ENCODE measurements at regions not wholly inside any gene's neighbourhood (a gene's known extent, or its start where the extent isn't known, plus 50 kb on each side); places are given as distances from the start of the nearest gene placed in this dataset.

- intact Hi-C loops (cut with micrococcal nuclease): no loop called here
Measured at GRCh38 chr7:12788591-12788990, 101.2 kb downstream of the ARL4A start.

GRCh38 chr7:12794722-12795302 lies 107.4 kb downstream of the ARL4A start:
- no peak overlapping the region for H3K4me3 Mint-ChIP-seq
- no peaks in the 10 kb centered on the region for H3K4me1 Mint-ChIP-seq (ENCODE audit: low read depth)
- no peaks in the 10 kb centered on the region for H3K27me3 Mint-ChIP-seq (ENCODE audit: insufficient read depth)
- H3K9me3 Mint-ChIP-seq: no peaks in the 10 kb centered on the region
- no peak for DNase-seq (ENCODE audit: low spot score)
- H3K36me3 Mint-ChIP-seq (ENCODE audit: low read depth): no peaks in the 10 kb centered on the region
- intact Hi-C loops (cut with micrococcal nuclease): no loop called here
- H3K27ac Mint-ChIP-seq: no peak overlapping the region

More at GRCh38 chr7:12788591-12788990, 101.2 kb downstream of the ARL4A start:
- no peak overlapping the region for H3K27ac Mint-ChIP-seq
- no peak for DNase-seq (ENCODE audit: low spot score)
- H3K4me1 Mint-ChIP-seq (ENCODE audit: low read depth): no peaks in the 10 kb centered on the region
- no peaks in the 10 kb centered on the region for H3K9me3 Mint-ChIP-seq
- no peak overlapping the region for H3K4me3 Mint-ChIP-seq
- peaks cover 5% of the 10 kb centered on the region for H3K27me3 Mint-ChIP-seq (ENCODE audit: insufficient read depth)
- H3K36me3 Mint-ChIP-seq (ENCODE audit: low read depth): no peaks in the 10 kb centered on the region

- Mint-ChIP-seq H3K9me3 (no peaks in the 10 kb centered on the region), H3K36me3 (ENCODE audit: low read depth) (no peaks in the 10 kb centered on the region), H3K27ac (no peak overlapping the region), H3K4me1 (ENCODE audit: low read depth) (no peaks in the 10 kb centered on the region), H3K4me3 (no peak overlapping the region), H3K27me3 (ENCODE audit: insufficient read depth) (no peaks in the 10 kb centered on the region)
- intact Hi-C loops (cut with micrococcal nuclease): no loop called here
- DNase-seq (ENCODE audit: low spot score): no peak
Measured at GRCh38 chr7:12796397-12797127, 109.1 kb downstream of the ARL4A start.

- Mint-ChIP-seq H3K4me3 (no peak overlapping the region), H3K4me1 (ENCODE audit: low read depth) (no peaks in the 10 kb centered on the region), H3K9me3 (no peaks in the 10 kb centered on the region), H3K36me3 (ENCODE audit: low read depth) (no peaks in the 10 kb centered on the region), H3K27ac (no peak overlapping the region), H3K27me3 (ENCODE audit: insufficient read depth) (peaks cover 3% of the 10 kb centered on the region)
- no peak for DNase-seq (ENCODE audit: low spot score)
- intact Hi-C loops (cut with micrococcal nuclease): no loop called here
Measured at GRCh38 chr7:12800486-12800885, 113.1 kb downstream of the ARL4A start.

- H3K27ac Mint-ChIP-seq: no peak overlapping the region
- peaks cover 3% of the 10 kb centered on the region for H3K27me3 Mint-ChIP-seq (ENCODE audit: insufficient read depth)
- no peaks in the 10 kb centered on the region for H3K4me1 Mint-ChIP-seq (ENCODE audit: low read depth)
- H3K36me3 Mint-ChIP-seq (ENCODE audit: low read depth): no peaks in the 10 kb centered on the region
- no peaks in the 10 kb centered on the region for H3K9me3 Mint-ChIP-seq
- no peak overlapping the region for H3K4me3 Mint-ChIP-seq
- DNase-seq (ENCODE audit: low spot score): no peak
- intact Hi-C loops (cut with micrococcal nuclease): no loop called here
Measured at GRCh38 chr7:12801107-12801506, 113.7 kb downstream of the ARL4A start.

GRCh38 chr7:12802070-12802469 lies 114.6 kb downstream of the ARL4A start:
- Mint-ChIP-seq H3K27ac (no peak overlapping the region), H3K9me3 (no peaks in the 10 kb centered on the region), H3K4me1 (ENCODE audit: low read depth) (no peaks in the 10 kb centered on the region), H3K4me3 (no peak overlapping the region), H3K36me3 (ENCODE audit: low read depth) (no peaks in the 10 kb centered on the region), H3K27me3 (ENCODE audit: insufficient read depth) (peaks cover 3% of the 10 kb centered on the region)
- intact Hi-C loops (cut with micrococcal nuclease): no loop called here
- no peak for DNase-seq (ENCODE audit: low spot score)

- Mint-ChIP-seq H3K9me3 (no peaks in the 10 kb centered on the region), H3K4me1 (ENCODE audit: low read depth) (no peaks in the 10 kb centered on the region), H3K27ac (no peak overlapping the region), H3K27me3 (ENCODE audit: insufficient read depth) (peaks cover 3% of the 10 kb centered on the region), H3K36me3 (ENCODE audit: low read depth) (no peaks in the 10 kb centered on the region), H3K4me3 (no peak overlapping the region)
- no peak for DNase-seq (ENCODE audit: low spot score)
- intact Hi-C loops (cut with micrococcal nuclease): no loop called here
Measured at GRCh38 chr7:12803542-12803941, 116.1 kb downstream of the ARL4A start.

GRCh38 chr7:12805518-12805928 lies 118.1 kb downstream of the ARL4A start:
- H3K27me3 Mint-ChIP-seq (ENCODE audit: insufficient read depth): peaks cover 3% of the 10 kb centered on the region
- H3K4me3 Mint-ChIP-seq: no peak overlapping the region
- H3K4me1 Mint-ChIP-seq (ENCODE audit: low read depth): no peaks in the 10 kb centered on the region
- no peak overlapping the region for H3K27ac Mint-ChIP-seq
- intact Hi-C loops (cut with micrococcal nuclease): no loop called here
- H3K36me3 Mint-ChIP-seq (ENCODE audit: low read depth): no peaks in the 10 kb centered on the region
- H3K9me3 Mint-ChIP-seq: no peaks in the 10 kb centered on the region
- DNase-seq (ENCODE audit: low spot score): no peak

- no peaks in the 10 kb centered on the region for H3K4me1 Mint-ChIP-seq (ENCODE audit: low read depth)
- no peaks in the 10 kb centered on the region for H3K9me3 Mint-ChIP-seq
- DNase-seq (ENCODE audit: low spot score): no peak
- intact Hi-C loops (cut with micrococcal nuclease): no loop called here
- H3K36me3 Mint-ChIP-seq (ENCODE audit: low read depth): no peaks in the 10 kb centered on the region
- H3K27me3 Mint-ChIP-seq (ENCODE audit: insufficient read depth): peaks cover 3% of the 10 kb centered on the region
- H3K27ac Mint-ChIP-seq: no peak overlapping the region
- H3K4me3 Mint-ChIP-seq: no peak overlapping the region
Measured at GRCh38 chr7:12805957-12806356, 118.5 kb downstream of the ARL4A start.

- intact Hi-C loops (cut with micrococcal nuclease): no loop called here
- no peaks in the 10 kb centered on the region for H3K36me3 Mint-ChIP-seq (ENCODE audit: low read depth)
Measured at GRCh38 chr7:12809476-12809875, 122.0 kb downstream of the ARL4A start.

GRCh38 chr7:12812111-12812510 lies 124.7 kb downstream of the ARL4A start:
- Mint-ChIP-seq H3K4me3 (no peak overlapping the region), H3K36me3 (ENCODE audit: low read depth) (no peaks in the 10 kb centered on the region), H3K9me3 (no peaks in the 10 kb centered on the region), H3K27ac (no peak overlapping the region), H3K4me1 (ENCODE audit: low read depth) (no peaks in the 10 kb centered on the region), H3K27me3 (ENCODE audit: insufficient read depth) (peaks cover 7% of the 10 kb centered on the region)
- intact Hi-C loops (cut with micrococcal nuclease): loop anchor here (10.0 kb wide), 1 partner anchor 127 kb away; the partner anchor contains the start of gene ARL4A
- DNase-seq (ENCODE audit: low spot score): no peak

More at GRCh38 chr7:12809476-12809875, 122.0 kb downstream of the ARL4A start:
- DNase-seq (ENCODE audit: low spot score): no peak
- Mint-ChIP-seq H3K27ac (no peak overlapping the region), H3K4me3 (no peak overlapping the region), H3K27me3 (ENCODE audit: insufficient read depth) (peaks cover 7% of the 10 kb centered on the region), H3K4me1 (ENCODE audit: low read depth) (no peaks in the 10 kb centered on the region), H3K9me3 (no peaks in the 10 kb centered on the region)

- H3K27me3 Mint-ChIP-seq (ENCODE audit: insufficient read depth): peaks cover 7% of the 10 kb centered on the region
- H3K27ac Mint-ChIP-seq: no peak overlapping the region
- DNase-seq (ENCODE audit: low spot score): no peak
- no peaks in the 10 kb centered on the region for H3K9me3 Mint-ChIP-seq
- intact Hi-C loops (cut with micrococcal nuclease): loop anchor here (10.0 kb wide), 1 partner anchor 129 kb away; the partner anchor contains the start of gene ARL4A
- no peaks in the 10 kb centered on the region for H3K36me3 Mint-ChIP-seq (ENCODE audit: low read depth)
- H3K4me1 Mint-ChIP-seq (ENCODE audit: low read depth): no peaks in the 10 kb centered on the region
- no peak overlapping the region for H3K4me3 Mint-ChIP-seq
Measured at GRCh38 chr7:12814107-12814506, 126.7 kb downstream of the ARL4A start.

- Mint-ChIP-seq H3K36me3 (ENCODE audit: low read depth) (no peaks in the 10 kb centered on the region), H3K9me3 (no peaks in the 10 kb centered on the region), H3K27ac (no peak overlapping the region), H3K4me3 (no peak overlapping the region), H3K27me3 (ENCODE audit: insufficient read depth) (peaks cover 7% of the 10 kb centered on the region), H3K4me1 (ENCODE audit: low read depth) (no peaks in the 10 kb centered on the region)
- intact Hi-C loops (cut with micrococcal nuclease): loop anchor here (10.0 kb wide), 1 partner anchor 130 kb away; the partner anchor contains the start of gene ARL4A
- no peak for DNase-seq (ENCODE audit: low spot score)
Measured at GRCh38 chr7:12814828-12815227, 127.4 kb downstream of the ARL4A start.
